WTC11 (cell line): ENCODE measurements at regions not wholly inside any gene's neighbourhood (a gene's known extent, or its start where the extent isn't known, plus 50 kb on each side); places are given as distances from the start of the nearest gene placed in this dataset.

Source experiments
- ATAC-seq: fragments of 200-7000 bp; cut with Tn5 transposase; 2 replicates; pipeline ENCODE4 v1.10.0; 2021; ENCODE audit warnings: mild to moderate bottlenecking, moderate library complexity
- CTCF ChIA-PET: fragments of 300-600 bp; sonication (Branson Sonifier 250); formaldehyde crosslinking; loops from one replicate; lab custom pipeline; 2021; ENCODE audit warnings: antibody characterized with exemption; lab: Charles Lee
- POLR2A ChIA-PET: fragments of 350-600 bp; sonication (Branson Sonifier 250); formaldehyde crosslinking; loops from one replicate; lab custom pipeline; 2021; ENCODE audit warnings: antibody characterized with exemption; lab: Charles Lee
- DNase-seq: peaks from one replicate; pipeline ENCODE4 v3.0.0; 2021; ENCODE audit warnings: low spot score
- H3K27ac Mint-ChIP-seq: 2 replicates; pipeline ENCODE4 v1.8.0; 2021; ENCODE audit warnings: mixed read lengths
- H3K27me3 Mint-ChIP-seq: 2 replicates; pipeline ENCODE4 v1.8.0; 2021; ENCODE audit warnings: low read depth, mild to moderate bottlenecking, moderate library complexity, mixed read lengths
- H3K36me3 Mint-ChIP-seq: 2 replicates; pipeline ENCODE4 v1.8.0; 2021; ENCODE audit warnings: mixed read lengths
- H3K4me1 Mint-ChIP-seq: 2 replicates; pipeline ENCODE4 v1.8.0; 2022; ENCODE audit warnings: mixed read lengths
- H3K4me3 Mint-ChIP-seq: 2 replicates; pipeline ENCODE4 v1.8.0; 2021; ENCODE audit warnings: mild to moderate bottlenecking, moderate library complexity, mixed read lengths
- H3K9me3 Mint-ChIP-seq: 2 replicates; pipeline ENCODE4 v1.8.0; 2021; ENCODE audit warnings: mixed read lengths
- CBFB ChIP-seq: sonication (generic); formaldehyde crosslinking; IDR thresholded peaks from 2 replicates; pipeline ENCODE4 v1.8.1; 2022; ENCODE audit warnings: mild to moderate bottlenecking, low read depth, missing genetic modification reagents
- CTCF ChIP-seq: fragments of 200-600 bp; IDR thresholded peaks from 2 replicates; pipeline ENCODE4 v1.8.0; 2022; ENCODE audit warnings: antibody characterized with exemption
- E2F1 ChIP-seq: sonication (generic); formaldehyde crosslinking; IDR thresholded peaks from 2 replicates; pipeline ENCODE4 v1.8.0; 2022; ENCODE audit warnings: mild to moderate bottlenecking, missing genetic modification reagents
- E2F4 ChIP-seq: sonication (generic); formaldehyde crosslinking; IDR thresholded peaks from 2 replicates; pipeline ENCODE4 v1.8.1; 2022; ENCODE audit warnings: low read depth, mild to moderate bottlenecking, moderate library complexity, missing genetic modification reagents, borderline replicate concordance
- ESRRA ChIP-seq: sonication (generic); formaldehyde crosslinking; IDR thresholded peaks from 2 replicates; pipeline ENCODE4 v1.8.1; 2022; ENCODE audit warnings: mild to moderate bottlenecking, missing genetic modification reagents, borderline replicate concordance
- FOXP4 ChIP-seq: sonication (generic); formaldehyde crosslinking; IDR thresholded peaks from 2 replicates; pipeline ENCODE4 v1.8.0; 2022; ENCODE audit warnings: mild to moderate bottlenecking, missing genetic modification reagents
- GABPB1 ChIP-seq: sonication (generic); formaldehyde crosslinking; IDR thresholded peaks from 2 replicates; pipeline ENCODE4 v1.8.1; 2023; ENCODE audit warnings: mild to moderate bottlenecking, missing genetic modification reagents
- GRHL2 ChIP-seq: fragments of 250-450 bp; sonication (Bioruptor Pico); IDR thresholded peaks from 2 replicates; pipeline ENCODE4 v1.8.0; 2022; ENCODE audit warnings: mild to moderate bottlenecking, moderate library complexity; ENCODE audit not compliant: insufficient replicate concordance, severe bottlenecking
- GTF2I ChIP-seq: fragments of 250-450 bp; sonication (Bioruptor Pico); conservative IDR thresholded peaks from 2 replicates; pipeline ENCODE4 v1.4.0; 2021; ENCODE audit warnings: mild to moderate bottlenecking
- MAX ChIP-seq: sonication (generic); formaldehyde crosslinking; IDR thresholded peaks from 2 replicates; pipeline ENCODE4 v1.8.0; 2022; ENCODE audit warnings: mild to moderate bottlenecking, missing genetic modification reagents
- NFATC4 ChIP-seq: fragments of 250-450 bp; sonication (Bioruptor Pico); IDR thresholded peaks from 2 replicates; pipeline ENCODE4 v1.9.0; 2021; ENCODE audit warnings: mild to moderate bottlenecking
- NR1H2 ChIP-seq: sonication (generic); formaldehyde crosslinking; IDR thresholded peaks from 2 replicates; pipeline ENCODE4 v1.9.0; 2021; ENCODE audit warnings: mild to moderate bottlenecking, moderate library complexity, missing genetic modification reagents
- NR2C2 ChIP-seq: sonication (generic); formaldehyde crosslinking; IDR thresholded peaks from 2 replicates; pipeline ENCODE4 v1.8.0; 2022; ENCODE audit warnings: mild to moderate bottlenecking, missing genetic modification reagents
- NR3C1 ChIP-seq: sonication (generic); formaldehyde crosslinking; conservative IDR thresholded peaks from 2 replicates; pipeline ENCODE4 v1.8.1; 2023; ENCODE audit warnings: low read depth, mild to moderate bottlenecking, missing genetic modification reagents
- PRRX2 ChIP-seq: fragments of 250-450 bp; sonication (Bioruptor Pico); IDR thresholded peaks from 2 replicates; pipeline ENCODE4 v1.8.0; 2021; ENCODE audit warnings: mild to moderate bottlenecking
- RELA ChIP-seq: sonication (generic); formaldehyde crosslinking; IDR thresholded peaks from 2 replicates; pipeline ENCODE4 v1.8.1; 2022; ENCODE audit warnings: missing genetic modification reagents, mild to moderate bottlenecking, borderline replicate concordance
- RORB ChIP-seq: fragments of 250-450 bp; sonication (Bioruptor Pico); IDR thresholded peaks from 2 replicates; pipeline ENCODE4 v1.9.0; 2021; ENCODE audit warnings: mild to moderate bottlenecking
- TEAD4 ChIP-seq: sonication (generic); formaldehyde crosslinking; IDR thresholded peaks from 2 replicates; pipeline ENCODE4 v1.8.0; 2022; ENCODE audit warnings: mild to moderate bottlenecking, missing genetic modification reagents
- USF2 ChIP-seq: sonication (generic); formaldehyde crosslinking; IDR thresholded peaks from 2 replicates; pipeline ENCODE4 v1.8.1; 2023; ENCODE audit warnings: mild to moderate bottlenecking, missing genetic modification reagents, moderate library complexity
- ZMAT4 ChIP-seq: fragments of 250-450 bp; sonication (Bioruptor Pico); IDR thresholded peaks from 2 replicates; pipeline ENCODE4 v1.9.0; 2021; ENCODE audit warnings: mild to moderate bottlenecking
- ZNF121 ChIP-seq: sonication (generic); formaldehyde crosslinking; IDR thresholded peaks from 2 replicates; pipeline ENCODE4 v1.8.0; 2023; ENCODE audit warnings: missing genetic modification reagents
- ZNF232 ChIP-seq: sonication (generic); formaldehyde crosslinking; IDR thresholded peaks from 2 replicates; pipeline ENCODE4 v1.8.0; 2022; ENCODE audit warnings: mild to moderate bottlenecking, missing genetic modification reagents
- ZNF281 ChIP-seq: sonication (generic); formaldehyde crosslinking; IDR thresholded peaks from 2 replicates; pipeline ENCODE4 v1.8.0; 2023; ENCODE audit warnings: mild to moderate bottlenecking, missing genetic modification reagents
- ZNF423 ChIP-seq: fragments of 250-450 bp; sonication (Bioruptor Pico); IDR thresholded peaks from 2 replicates; pipeline ENCODE4 v2.1.2; 2022; ENCODE audit warnings: mild to moderate bottlenecking, moderate library complexity

- TF ChIP-seq MAX, result no peak
- TF ChIP-seq ZMAT4 (CRISPR knock-in tag), result no peak
- no peak for TF ChIP-seq CTCF
- no peak for TF ChIP-seq ESRRA
- TF ChIP-seq RELA (CRISPR knock-in tag), result no peak
- no peak for TF ChIP-seq E2F4
- TF ChIP-seq RORB (CRISPR knock-in tag), result no peak
- TF ChIP-seq FOXP4, result no peak
- no peak for TF ChIP-seq PRRX2 (CRISPR knock-in tag)
These were observed 65.8 kb upstream of the RPS6KA2 start (continued) for GRCh38 chr6:166692723-166693302.

GRCh38 chr6:166691746-166692145, 64.7 kb upstream of the RPS6KA2 start:
- Mint-ChIP-seq H3K9me3 (no peaks in the 10 kb centered on the region), H3K4me1 (peaks cover 43% of the 10 kb centered on the region), H3K27ac (no peak overlapping the region), H3K4me3 (no peak overlapping the region), H3K36me3 (no peaks in the 10 kb centered on the region), H3K27me3 (no peaks in the 10 kb centered on the region)
- ATAC-seq, result no peak
- TF ChIP-seq CBFB (CRISPR knock-in tag), result no peak
- no peak for TF ChIP-seq NR1H2 (CRISPR knock-in tag)
- TF ChIP-seq ESRRA, result no peak
- no peak for TF ChIP-seq NFATC4
- TF ChIP-seq GTF2I (CRISPR knock-in tag), result no peak
- TF ChIP-seq NR3C1 (CRISPR knock-in tag), result no peak
- TF ChIP-seq ZNF121 (CRISPR knock-in tag), result no peak
- TF ChIP-seq ZNF232 (CRISPR knock-in tag), result no peak
- TF ChIP-seq ZNF281 (CRISPR knock-in tag), result no peak
- no peak for TF ChIP-seq ZNF423 (CRISPR knock-in tag)
- TF ChIP-seq USF2 (CRISPR knock-in tag), result no peak
- TF ChIP-seq E2F1, result no peak
- no peak for TF ChIP-seq TEAD4
- TF ChIP-seq ZMAT4 (CRISPR knock-in tag), result no peak
- no peak for TF ChIP-seq NR2C2 (CRISPR knock-in tag)
- TF ChIP-seq GABPB1 (CRISPR knock-in tag), result no peak
- TF ChIP-seq GRHL2 (CRISPR knock-in tag), result no peak
- POLR2A ChIA-PET, result no interaction called here
- CTCF ChIA-PET, result interaction anchor here (1.1 to 1.6 kb wide), 2 partner anchors 21 to 83 kb away, joined by 4 to 5 read pairs; no protein-coding TSS in a partner anchor
- no peak for DNase-seq
